Gastroesophageal sphincter (tissue), 3 donors: ENCODE measurements at regions not wholly inside any gene's neighbourhood (a gene's known extent, or its start where the extent isn't known, plus 50 kb on each side); places are given as distances from the start of the nearest gene placed in this dataset.

Experiments used
- EP300 ChIP-seq: sonication (generic); formaldehyde crosslinking; IDR thresholded peaks from one replicate; pipeline ENCODE4 v1.6.1; 2017; ENCODE audit warnings: antibody characterized with exemption, mild to moderate bottlenecking
- POLR2A ChIP-seq, 2 donors: fragments of 450-650 bp; IDR thresholded peaks; one replicate each; pipeline ENCODE4 v1.6.1; 2017; ENCODE audit warnings: antibody characterized with exemption in 2 of 2, mild to moderate bottlenecking in 2 of 2, moderate library complexity in 1 of 2
- POLR2AphosphoS5 ChIP-seq: sonication (generic); formaldehyde crosslinking; IDR thresholded peaks from one replicate; pipeline ENCODE4 v1.6.1; 2017; ENCODE audit warnings: antibody characterized with exemption
- TF ChIP-seq, protein P1 (sequence below), 4 experiments: fragments of 200-600 bp in 2 of 4; fragments of 450-650 bp in 2 of 4; sonication (generic) in 1 of 4; IDR thresholded peaks; one replicate each; pipeline ENCODE4 v1.5.1; 2017 to 2019; ENCODE audit warnings: antibody characterized with exemption in 4 of 4, mild to moderate bottlenecking in 2 of 4, moderate library complexity in 2 of 4

DNA sequence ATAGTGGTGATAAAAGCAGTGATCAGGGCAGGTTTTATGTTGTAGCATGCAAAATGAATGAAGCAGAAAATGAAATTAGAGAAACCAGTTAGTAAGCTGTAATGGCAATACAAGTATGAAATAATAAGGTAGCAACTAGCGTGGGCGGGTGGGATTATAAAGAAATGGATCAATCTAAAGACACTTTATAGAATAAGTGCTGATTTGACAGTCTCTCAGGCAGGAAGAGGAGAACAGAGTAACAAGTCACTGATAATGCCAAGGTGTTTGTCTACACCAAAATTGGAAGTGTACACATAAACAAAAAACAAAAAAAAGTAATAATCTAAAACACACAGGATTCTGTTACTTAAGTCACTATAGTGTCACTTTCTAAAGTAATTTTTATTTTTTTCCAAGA, 51.0 kb upstream of the PCBP1 start:
- TF ChIP-seq, protein P1, sequence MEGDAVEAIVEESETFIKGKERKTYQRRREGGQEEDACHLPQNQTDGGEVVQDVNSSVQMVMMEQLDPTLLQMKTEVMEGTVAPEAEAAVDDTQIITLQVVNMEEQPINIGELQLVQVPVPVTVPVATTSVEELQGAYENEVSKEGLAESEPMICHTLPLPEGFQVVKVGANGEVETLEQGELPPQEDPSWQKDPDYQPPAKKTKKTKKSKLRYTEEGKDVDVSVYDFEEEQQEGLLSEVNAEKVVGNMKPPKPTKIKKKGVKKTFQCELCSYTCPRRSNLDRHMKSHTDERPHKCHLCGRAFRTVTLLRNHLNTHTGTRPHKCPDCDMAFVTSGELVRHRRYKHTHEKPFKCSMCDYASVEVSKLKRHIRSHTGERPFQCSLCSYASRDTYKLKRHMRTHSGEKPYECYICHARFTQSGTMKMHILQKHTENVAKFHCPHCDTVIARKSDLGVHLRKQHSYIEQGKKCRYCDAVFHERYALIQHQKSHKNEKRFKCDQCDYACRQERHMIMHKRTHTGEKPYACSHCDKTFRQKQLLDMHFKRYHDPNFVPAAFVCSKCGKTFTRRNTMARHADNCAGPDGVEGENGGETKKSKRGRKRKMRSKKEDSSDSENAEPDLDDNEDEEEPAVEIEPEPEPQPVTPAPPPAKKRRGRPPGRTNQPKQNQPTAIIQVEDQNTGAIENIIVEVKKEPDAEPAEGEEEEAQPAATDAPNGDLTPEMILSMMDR (IDR thresholded peaks at IDR 0.05): no peak
- TF ChIP-seq POLR2A (IDR thresholded peaks at IDR 0.05) (no peak), POLR2AphosphoS5 (no peak), EP300 (no peak)
